ENCODE measurements at regions not wholly inside any gene's neighbourhood (a gene's known extent, or its start where the extent isn't known, plus 50 kb on each side); places are given as distances from the start of the nearest gene placed in this dataset.

DNA sequence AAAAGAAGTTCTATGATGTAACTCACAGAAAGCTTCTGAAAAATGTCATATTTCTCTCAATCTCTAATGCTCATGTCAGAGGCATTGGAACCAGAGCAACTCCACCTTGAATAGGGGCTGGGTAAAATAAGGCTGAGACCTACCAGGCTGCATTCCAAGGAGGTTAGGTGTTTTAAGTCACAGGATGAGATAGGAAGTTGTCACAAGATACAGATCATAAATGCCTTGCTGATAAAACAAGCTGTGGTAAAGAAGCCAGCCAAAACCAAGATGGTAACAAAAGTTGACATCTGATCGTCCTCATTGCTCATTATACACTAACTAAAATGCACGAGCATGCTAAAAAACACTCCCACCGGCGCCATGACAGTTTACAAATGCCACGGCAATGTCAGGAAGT lies 411.1 kb upstream of the GRIA1 start:
- WGBS (ENCODE audit: low lambda C conversion rate) = 0% methylated on average over 5 of the region's 5 CpGs
- no peak for FAIRE-seq
- TF ChIP-seq KLF13 (CRISPR knock-in tag; IDR thresholded peaks at IDR 0.05) = no peak
- TF ChIP-seq, protein P1, sequence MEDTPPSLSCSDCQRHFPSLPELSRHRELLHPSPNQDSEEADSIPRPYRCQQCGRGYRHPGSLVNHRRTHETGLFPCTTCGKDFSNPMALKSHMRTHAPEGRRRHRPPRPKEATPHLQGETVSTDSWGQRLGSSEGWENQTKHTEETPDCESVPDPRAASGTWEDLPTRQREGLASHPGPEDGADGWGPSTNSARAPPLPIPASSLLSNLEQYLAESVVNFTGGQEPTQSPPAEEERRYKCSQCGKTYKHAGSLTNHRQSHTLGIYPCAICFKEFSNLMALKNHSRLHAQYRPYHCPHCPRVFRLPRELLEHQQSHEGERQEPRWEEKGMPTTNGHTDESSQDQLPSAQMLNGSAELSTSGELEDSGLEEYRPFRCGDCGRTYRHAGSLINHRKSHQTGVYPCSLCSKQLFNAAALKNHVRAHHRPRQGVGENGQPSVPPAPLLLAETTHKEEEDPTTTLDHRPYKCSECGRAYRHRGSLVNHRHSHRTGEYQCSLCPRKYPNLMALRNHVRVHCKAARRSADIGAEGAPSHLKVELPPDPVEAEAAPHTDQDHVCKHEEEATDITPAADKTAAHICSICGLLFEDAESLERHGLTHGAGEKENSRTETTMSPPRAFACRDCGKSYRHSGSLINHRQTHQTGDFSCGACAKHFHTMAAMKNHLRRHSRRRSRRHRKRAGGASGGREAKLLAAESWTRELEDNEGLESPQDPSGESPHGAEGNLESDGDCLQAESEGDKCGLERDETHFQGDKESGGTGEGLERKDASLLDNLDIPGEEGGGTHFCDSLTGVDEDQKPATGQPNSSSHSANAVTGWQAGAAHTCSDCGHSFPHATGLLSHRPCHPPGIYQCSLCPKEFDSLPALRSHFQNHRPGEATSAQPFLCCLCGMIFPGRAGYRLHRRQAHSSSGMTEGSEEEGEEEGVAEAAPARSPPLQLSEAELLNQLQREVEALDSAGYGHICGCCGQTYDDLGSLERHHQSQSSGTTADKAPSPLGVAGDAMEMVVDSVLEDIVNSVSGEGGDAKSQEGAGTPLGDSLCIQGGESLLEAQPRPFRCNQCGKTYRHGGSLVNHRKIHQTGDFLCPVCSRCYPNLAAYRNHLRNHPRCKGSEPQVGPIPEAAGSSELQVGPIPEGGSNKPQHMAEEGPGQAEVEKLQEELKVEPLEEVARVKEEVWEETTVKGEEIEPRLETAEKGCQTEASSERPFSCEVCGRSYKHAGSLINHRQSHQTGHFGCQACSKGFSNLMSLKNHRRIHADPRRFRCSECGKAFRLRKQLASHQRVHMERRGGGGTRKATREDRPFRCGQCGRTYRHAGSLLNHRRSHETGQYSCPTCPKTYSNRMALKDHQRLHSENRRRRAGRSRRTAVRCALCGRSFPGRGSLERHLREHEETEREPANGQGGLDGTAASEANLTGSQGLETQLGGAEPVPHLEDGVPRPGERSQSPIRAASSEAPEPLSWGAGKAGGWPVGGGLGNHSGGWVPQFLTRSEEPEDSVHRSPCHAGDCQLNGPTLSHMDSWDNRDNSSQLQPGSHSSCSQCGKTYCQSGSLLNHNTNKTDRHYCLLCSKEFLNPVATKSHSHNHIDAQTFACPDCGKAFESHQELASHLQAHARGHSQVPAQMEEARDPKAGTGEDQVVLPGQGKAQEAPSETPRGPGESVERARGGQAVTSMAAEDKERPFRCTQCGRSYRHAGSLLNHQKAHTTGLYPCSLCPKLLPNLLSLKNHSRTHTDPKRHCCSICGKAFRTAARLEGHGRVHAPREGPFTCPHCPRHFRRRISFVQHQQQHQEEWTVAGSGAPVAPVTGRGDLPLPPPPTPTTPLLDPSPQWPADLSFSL (CRISPR knock-in tag; IDR thresholded peaks at IDR 0.05) = no peak
- no peak for TF ChIP-seq RBM39 (IDR thresholded peaks at IDR 0.05; ENCODE audit: low read depth, low read length, poor library complexity, severe bottlenecking)
- no peak for TF ChIP-seq ZNF264 (CRISPR knock-in tag; IDR thresholded peaks at IDR 0.05)
- TF ChIP-seq RBAK (CRISPR knock-in tag; IDR thresholded peaks at IDR 0.05) = no peak
- H2AFZ ChIP-seq (ENCODE audit: low read length) = no peak overlapping the region
- ChIA-PET CTCF (ENCODE audit: low intra/inter-chr PET ratio, low total read pairs) (no interaction called here), POLR2A (no interaction called here)
- H3K4me3 ChIP-seq (replicated peaks in 1 of 3; ENCODE audit: insufficient read depth in 1 of 3, low read depth in 2 of 3, low read length in 3 of 3) = no peak overlapping the region
- H3K4me1 ChIP-seq (ENCODE audit: insufficient read depth, low read length) = no peaks in the 10 kb centered on the region
- H3K27ac ChIP-seq (ENCODE audit: extremely low read length, insufficient read depth, low read length) = no peak overlapping the region
- peaks cover 51% of the 10 kb centered on the region for H3K9me3 ChIP-seq (ENCODE audit: low read length)
- no peaks in the 10 kb centered on the region for H3K27me3 ChIP-seq (ENCODE audit: control insufficient read depth in 1 of 2, insufficient read depth in 2 of 2, low read length in 2 of 2)
- intact Hi-C loops (cut with micrococcal nuclease; ENCODE audit: unreplicated experiment) = no loop called here
- ATAC-seq = no peak
- no peaks in the 10 kb centered on the region for H3K79me2 ChIP-seq (ENCODE audit: insufficient read depth, low read length)
- DNase-seq (ENCODE audit: low spot score) = no peak
- H3K4me2 ChIP-seq (ENCODE audit: low read depth, low read length) = no peak overlapping the region
- H3K36me3 ChIP-seq (replicated peaks in 1 of 2; ENCODE audit: control insufficient read depth in 1 of 2, insufficient read depth in 2 of 2, low read length in 2 of 2) = no peaks in the 10 kb centered on the region
- H4K20me1 ChIP-seq (ENCODE audit: insufficient read depth, low read length) = no peaks in the 10 kb centered on the region
- BruUV-seq (replicated peaks) = no TSS peak
- in situ Hi-C loops (cut with HindIII; ENCODE audit: extremely low pct_ligation_motif_present, low pct_unique_long_range_greater_than_20kb) = no loop called here
- H3K9ac ChIP-seq (ENCODE audit: insufficient read depth, low read depth, low read length) = no peak overlapping the region
